D721Med (cell line): ENCODE measurements at regions not wholly inside any gene's neighbourhood (a gene's known extent, or its start where the extent isn't known, plus 50 kb on each side); places are given as distances from the start of the nearest gene placed in this dataset.

ENCODE experiments used
- DNase-seq: peaks from one replicate; pipeline ENCODE4 v3.0.0; 2011; ENCODE audit warnings: low spot score; ENCODE audit not compliant: insufficient read length
- FAIRE-seq: peaks from 2 replicates; lab custom pipeline; 2011; peaks lifted over from hg19 to GRCh38; lab: Jason Lieb, UNC
- CTCF ChIP-seq: IDR thresholded peaks from 2 replicates; pipeline ENCODE4 v1.5.1; 2012; ENCODE audit warnings: mild to moderate bottlenecking, control low read depth; ENCODE audit not compliant: insufficient read depth; ENCODE audit errors: missing control alignments

GRCh38 chr3:144931590-144931989 lies 960.0 kb downstream of the DIPK2A start:
- DNase-seq (no peak), FAIRE-seq (no peak)
- no peak for TF ChIP-seq CTCF

- DNase-seq, result no peak
- no peak for FAIRE-seq
- no peak for TF ChIP-seq CTCF
These were observed 970.6 kb downstream of the DIPK2A start for GRCh38 chr3:144942093-144942837.

GRCh38 chr3:144942838-144943197 lies 971.2 kb downstream of the DIPK2A start:
- FAIRE-seq (no peak), DNase-seq (no peak)
- no peak for TF ChIP-seq CTCF

- no peak for FAIRE-seq
- TF ChIP-seq CTCF, result no peak
These were observed 976.3 kb downstream of the DIPK2A start for GRCh38 chr3:144947895-144948294.

GRCh38 chr3:144948711-144949110 lies 977.1 kb downstream of the DIPK2A start:
- DNase-seq, result no peak
- FAIRE-seq, result no peak
- no peak for TF ChIP-seq CTCF

More at GRCh38 chr3:144947895-144948294, 976.3 kb downstream of the DIPK2A start:
- DNase-seq, result no peak

- TF ChIP-seq CTCF, result no peak
- DNase-seq (no peak), FAIRE-seq (no peak)
These were observed 982.3 kb downstream of the DIPK2A start for GRCh38 chr3:144953959-144954358.

GRCh38 chr3:144957398-144958101 lies 985.9 kb downstream of the DIPK2A start:
- no peak for DNase-seq
- FAIRE-seq, result no peak
- no peak for TF ChIP-seq CTCF
